T-helper 1 cell (primary cell): ENCODE measurements at regions not wholly inside any gene's neighbourhood (a gene's known extent, or its start where the extent isn't known, plus 50 kb on each side); places are given as distances from the start of the nearest gene placed in this dataset.
"Not testable (repeated sequence)": the region's sequence is repeated elsewhere in the genome, so short reads cannot be mapped to it uniquely, and the experiment has no call there.

Experiments
- DNase-seq, 5 donors: peaks; one replicate each; pipeline ENCODE4 v3.0.0-alpha.2; 2012 to 2020

GRCh38 chr21:20020026-20020425 is 978.2 kb upstream of the NCAM2 start:
- no peak for DNase-seq

GRCh38 chr21:20023193-20023592 is 975.0 kb upstream of the NCAM2 start:
- no peak for DNase-seq

DNA sequence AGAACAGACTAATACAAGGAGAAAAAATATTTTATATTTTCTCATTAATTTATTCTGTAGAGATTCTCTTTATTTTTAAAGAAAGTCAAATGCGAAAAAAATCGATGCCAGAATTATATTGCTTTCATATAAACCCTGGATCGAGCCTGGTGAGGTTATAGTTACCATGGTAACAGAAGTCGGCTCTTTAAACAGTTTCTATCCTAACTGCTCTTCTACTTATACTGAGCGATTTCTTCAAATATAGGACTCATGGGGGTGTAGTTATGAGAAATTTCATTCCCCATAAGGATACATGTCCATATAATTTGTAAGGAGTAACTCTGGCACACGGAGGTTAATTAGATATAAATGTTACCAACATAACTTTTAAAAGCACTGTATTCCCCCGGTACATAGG is 973.5 kb upstream of the NCAM2 start:
- DNase-seq, result no peak

- DNase-seq, result no peak
These were observed 971.7 kb upstream of the NCAM2 start for GRCh38 chr21:20026543-20026942.

DNA sequence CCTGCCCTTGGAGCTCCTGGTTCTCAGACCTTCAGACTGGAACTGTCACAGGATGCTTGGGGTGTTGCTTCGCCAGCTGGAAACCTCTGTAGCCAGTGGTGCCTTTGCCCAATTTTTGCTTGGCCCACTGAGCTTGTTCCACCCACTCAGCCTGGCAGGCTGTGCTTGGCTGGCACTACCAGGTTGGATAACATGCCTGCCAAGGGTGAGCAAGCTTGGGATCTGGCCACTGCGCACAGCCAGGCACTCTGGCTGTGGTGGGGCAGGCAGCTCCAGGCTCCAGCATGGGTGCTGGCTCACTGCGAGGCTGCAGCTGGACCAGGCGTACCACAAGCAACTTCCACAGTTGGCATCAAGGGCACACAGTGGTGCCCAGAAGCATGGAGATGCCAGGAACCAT is 967.8 kb upstream of the NCAM2 start:
- DNase-seq, result no peak

DNA sequence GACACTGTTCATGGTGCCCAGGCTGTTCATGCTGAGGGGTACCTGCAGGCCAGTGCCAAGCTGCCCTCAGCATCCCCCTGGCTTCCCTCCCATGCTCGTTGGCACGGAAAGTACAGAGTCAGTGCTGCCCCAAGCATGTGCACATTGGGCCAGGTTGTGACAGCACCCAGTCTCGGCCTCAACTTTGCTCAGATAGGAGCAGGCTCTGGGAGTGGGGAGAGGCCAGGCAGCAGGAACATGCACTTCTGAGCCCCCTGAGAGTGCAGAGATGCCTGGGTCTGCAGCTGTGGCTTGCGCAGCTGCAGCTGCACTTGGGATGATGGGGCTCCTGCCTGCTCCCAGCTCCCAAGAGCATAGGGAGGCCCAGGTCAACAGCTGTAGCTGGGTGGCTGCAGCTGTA is 966.4 kb upstream of the NCAM2 start:
- no peak for DNase-seq

GRCh38 chr21:20040768-20041167 is 957.4 kb upstream of the NCAM2 start:
- no peak for DNase-seq

DNA sequence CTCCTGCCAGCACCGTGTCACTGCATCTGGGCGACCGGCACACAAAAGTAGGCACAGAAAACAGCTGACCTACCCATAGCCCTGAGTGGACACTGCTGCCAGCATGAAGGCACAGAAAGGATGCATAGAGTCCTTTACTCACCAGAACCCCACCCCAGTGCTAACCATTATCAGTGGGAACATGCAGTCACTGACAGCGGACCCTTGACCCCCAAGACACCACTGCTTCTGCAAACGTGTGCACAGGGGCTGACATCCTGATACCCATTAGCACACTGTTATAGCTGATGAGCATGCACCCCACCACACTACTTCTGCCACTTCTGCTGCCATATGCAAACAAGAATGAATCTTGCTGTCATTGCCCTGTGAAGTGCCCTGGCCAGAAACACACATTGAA is 953.0 kb upstream of the NCAM2 start:
- DNase-seq, result no peak

GRCh38 chr21:20048130-20048837 is 949.9 kb upstream of the NCAM2 start:
- not testable (repeated sequence) for DNase-seq

DNA sequence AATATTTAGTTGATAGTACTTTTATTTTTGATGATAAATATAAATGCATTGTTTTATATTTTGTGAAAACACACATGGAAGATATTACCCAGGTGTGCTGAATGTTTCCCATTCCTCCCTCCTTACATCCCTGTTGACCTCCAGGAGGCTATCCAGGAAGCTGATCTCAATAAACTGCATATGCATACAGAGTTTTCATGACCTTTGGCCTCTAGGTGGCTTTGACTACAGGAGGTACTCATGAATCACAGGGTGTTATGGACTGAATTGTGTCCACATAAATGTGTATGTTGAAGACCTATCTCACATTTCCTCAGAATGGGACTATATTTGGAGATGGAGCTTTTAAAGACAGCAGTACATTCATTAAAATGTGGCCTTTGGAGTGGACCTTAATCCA is 914.9 kb upstream of the NCAM2 start:
- DNase-seq, result no peak

GRCh38 chr21:20083925-20084324 is 914.3 kb upstream of the NCAM2 start:
- no peak for DNase-seq

- no peak for DNase-seq
These were observed 911.7 kb upstream of the NCAM2 start for GRCh38 chr21:20086508-20086907.

GRCh38 chr21:20106368-20106767 is 891.8 kb upstream of the NCAM2 start:
- no peak for DNase-seq

GRCh38 chr21:20108016-20108415 is 890.2 kb upstream of the NCAM2 start:
- DNase-seq, result no peak

DNA sequence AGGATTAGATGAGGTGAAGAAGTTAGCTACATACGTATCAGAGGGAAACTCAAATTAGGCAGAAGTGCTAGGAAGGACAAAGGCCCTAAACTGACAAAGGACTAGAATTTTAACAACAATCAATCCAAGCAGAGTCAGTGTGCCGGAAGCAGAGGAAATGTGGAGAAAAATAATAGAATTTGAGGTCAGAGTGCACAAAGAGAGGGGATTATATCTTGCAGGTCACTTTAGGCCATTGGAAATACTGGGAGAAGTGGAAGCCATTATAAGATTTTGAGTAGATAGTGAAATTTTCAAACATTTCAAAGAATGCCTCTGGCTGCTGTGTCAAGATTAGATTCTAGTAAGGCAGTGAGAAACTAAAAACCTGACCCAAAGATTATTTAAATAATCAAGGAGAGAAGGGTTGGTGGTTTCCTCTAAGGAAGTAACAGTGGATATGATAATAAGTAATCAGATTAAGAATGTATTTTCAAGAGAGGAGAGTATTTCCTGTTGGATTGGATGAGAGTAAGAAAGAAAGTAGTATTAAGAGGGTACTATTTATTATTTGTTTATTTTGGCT is 889.2 kb upstream of the NCAM2 start:
- DNase-seq, result no peak

DNA sequence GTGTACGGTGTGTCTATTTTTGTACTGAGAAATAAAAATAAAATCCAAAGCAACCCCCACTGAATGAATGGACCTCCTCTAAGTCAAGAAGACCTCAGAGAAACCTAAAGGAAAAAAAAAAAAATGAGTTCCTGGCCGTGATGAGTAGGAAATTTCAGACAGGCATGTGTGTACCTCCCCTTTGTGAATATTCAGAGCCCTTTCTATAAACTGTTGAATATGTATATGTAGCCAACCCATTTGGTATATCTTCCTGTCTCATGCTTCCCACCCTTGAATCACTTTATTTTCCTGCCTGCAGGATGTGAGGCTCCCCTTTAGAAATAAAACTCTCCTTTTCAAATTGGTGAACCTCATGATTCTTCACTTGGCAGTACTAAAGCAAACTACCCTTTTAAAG is 887.8 kb upstream of the NCAM2 start:
- no peak for DNase-seq

- no peak for DNase-seq
These were observed 846.5 kb upstream of the NCAM2 start for GRCh38 chr21:20151741-20152140.

DNA sequence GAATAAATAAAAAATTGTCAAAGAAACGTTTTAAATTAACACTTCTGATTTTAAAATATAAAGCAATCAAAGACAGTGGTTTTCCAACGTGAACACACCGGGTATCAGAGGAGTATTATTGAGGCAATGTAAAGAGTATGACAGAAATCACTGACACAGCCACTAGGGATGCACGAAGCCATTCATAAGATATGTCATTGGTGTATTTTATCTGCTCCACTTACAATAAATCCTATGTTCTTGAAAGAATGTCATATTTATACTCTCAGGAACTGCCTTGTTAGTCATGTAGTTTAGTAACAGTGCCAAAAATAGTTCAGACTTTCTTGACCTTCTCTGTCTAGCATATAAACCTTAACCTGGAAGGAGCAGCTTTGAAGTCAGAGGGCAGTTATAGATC is 835.0 kb upstream of the NCAM2 start:
- no peak for DNase-seq

- DNase-seq, result no peak
These were observed 831.1 kb upstream of the NCAM2 start for GRCh38 chr21:20167059-20167458.

GRCh38 chr21:20169812-20170576 is 828.2 kb upstream of the NCAM2 start:
- no peak for DNase-seq

DNA sequence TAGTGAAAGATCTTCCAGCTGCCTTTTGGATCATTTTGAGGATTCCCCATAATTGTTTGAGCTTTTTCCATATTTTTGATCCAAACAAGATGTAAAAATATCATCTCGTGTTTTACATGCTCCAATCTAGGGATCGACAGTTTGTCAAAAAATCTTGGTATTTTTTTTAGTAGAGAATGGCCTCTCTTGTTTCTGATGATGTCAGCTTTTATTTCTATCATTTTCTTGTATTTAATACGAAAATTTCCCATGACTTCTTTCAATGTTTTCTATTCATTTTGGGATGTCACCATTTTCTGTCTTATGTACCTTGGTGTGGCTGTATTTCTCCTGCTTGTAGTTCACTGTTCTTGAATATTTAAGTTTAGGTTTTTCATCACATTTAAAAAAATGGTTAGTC is 812.0 kb upstream of the NCAM2 start:
- no peak for DNase-seq

DNA sequence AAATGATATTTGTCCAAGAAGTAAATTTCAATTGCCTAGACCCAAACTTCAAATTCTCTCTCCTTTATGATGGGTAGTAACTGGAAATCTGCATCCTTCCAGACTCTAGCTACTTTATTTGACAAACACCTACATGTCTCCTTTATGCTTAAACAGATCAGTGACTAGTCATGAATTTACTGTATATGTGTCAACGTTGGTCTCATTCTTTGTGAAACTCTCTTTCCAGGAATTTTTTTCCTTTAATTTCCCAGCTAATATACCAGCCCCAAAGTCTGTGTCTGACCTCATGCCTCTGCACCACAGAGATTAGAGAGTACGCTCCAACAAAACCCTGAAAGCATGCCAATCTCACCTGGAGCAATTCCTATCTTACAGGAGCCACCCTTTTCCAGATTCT is 811.2 kb upstream of the NCAM2 start:
- DNase-seq, result no peak

DNA sequence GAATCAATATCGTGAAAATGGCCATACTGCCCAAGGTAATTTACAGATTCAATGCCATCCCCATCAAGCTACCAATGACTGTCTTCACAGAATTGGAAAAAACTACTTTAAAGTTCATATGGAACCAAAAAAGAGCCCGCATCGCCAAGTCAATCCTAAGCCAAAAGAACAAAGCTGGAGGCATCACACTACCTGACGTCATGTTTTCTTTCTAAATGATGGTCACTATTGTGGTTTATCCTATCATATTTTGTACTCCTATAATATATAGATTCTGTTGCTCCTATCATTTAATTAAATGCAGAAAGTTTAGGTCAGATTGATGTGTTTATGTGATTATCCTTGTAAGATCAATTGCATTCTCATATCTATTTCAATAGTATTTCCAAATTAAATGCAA is 796.9 kb upstream of the NCAM2 start:
- not testable (repeated sequence) for DNase-seq

DNA sequence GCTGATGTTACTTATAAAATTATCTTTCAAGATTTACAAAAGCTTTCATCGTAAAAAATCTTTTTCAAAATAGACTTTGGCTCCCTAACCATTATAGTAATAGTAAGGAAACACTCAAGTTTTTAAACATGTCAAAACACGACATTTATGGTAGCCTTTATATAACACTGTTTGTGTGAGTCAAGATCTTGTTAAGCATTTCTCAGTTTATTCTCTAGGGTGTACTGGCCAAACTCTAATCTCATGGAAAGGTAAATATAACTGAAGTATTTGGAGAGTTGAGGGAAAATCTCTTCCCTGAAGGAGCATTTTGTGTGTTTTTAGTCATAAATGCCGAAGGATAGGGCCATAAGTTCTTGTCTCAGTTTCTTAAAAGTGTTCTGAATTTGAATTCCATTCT is 790.9 kb upstream of the NCAM2 start:
- no peak for DNase-seq
